Heart left ventricle (tissue), 16 donors: ENCODE measurements at regions not wholly inside any gene's neighbourhood (a gene's known extent, or its start where the extent isn't known, plus 50 kb on each side); places are given as distances from the start of the nearest gene placed in this dataset.

ENCODE experiments used
- ATAC-seq, 4 donors: fragments of 200-7000 bp; cut with Tn5 transposase; one replicate each; pipeline ENCODE4 v1.9.1; 2020 to 2022; ENCODE audit warnings: moderate library complexity in 4 of 4, mild to moderate bottlenecking in 3 of 4, moderate number of reproducible peaks in 1 of 4
- DNase-seq, 5 donors: peaks; one replicate each; pipeline ENCODE4 v3.0.0-alpha.2; 2020
- H3K27ac ChIP-seq, 12 donors: fragments of 200-600 bp; sonication (generic) in 4 of 12; one replicate each; pipeline versions ENCODE4 v1.5.0 to v1.8.0; 2016 to 2022; ENCODE audit warnings: mild to moderate bottlenecking in 2 of 12
- H3K27me3 ChIP-seq, 9 donors: fragments of 200-600 bp; sonication (generic) in 2 of 9; one replicate each; pipeline versions ENCODE4 v1.5.1 to v1.8.0; 2016 to 2022; ENCODE audit warnings: mild to moderate bottlenecking in 3 of 9
- H3K36me3 ChIP-seq, 9 donors: fragments of 200-600 bp; sonication (generic) in 2 of 9; one replicate each; pipeline versions ENCODE4 v1.5.0 to v1.8.0; 2018 to 2022; ENCODE audit warnings: mild to moderate bottlenecking in 2 of 9
- H3K4me1 ChIP-seq, 12 donors: fragments of 200-600 bp; sonication (generic) in 4 of 12; one replicate each; pipeline versions ENCODE4 v1.5.0 to v1.8.0; 2016 to 2022; ENCODE audit warnings: mild to moderate bottlenecking in 3 of 12
- H3K4me3 ChIP-seq, 12 donors: fragments of 200-600 bp; sonication (generic) in 4 of 12; one replicate each; pipeline versions ENCODE4 v1.5.0 to v1.8.0; 2017 to 2022; ENCODE audit warnings: mild to moderate bottlenecking in 9 of 12, moderate library complexity in 4 of 12
- H3K9me3 ChIP-seq, 12 donors: fragments of 200-600 bp; sonication (generic) in 4 of 12; one replicate each; pipeline versions ENCODE4 v1.5.0 to v1.8.0; 2016 to 2022; ENCODE audit warnings: mild to moderate bottlenecking in 1 of 12
- CTCF ChIP-seq, 12 donors: fragments of 200-600 bp; sonication (generic) in 4 of 12; IDR thresholded peaks; one replicate each; pipeline versions ENCODE4 v1.5.0 to v1.8.0; 2018 to 2022; ENCODE audit warnings: antibody characterized with exemption in 12 of 12, mild to moderate bottlenecking in 5 of 12
- POLR2A ChIP-seq, 2 donors: fragments of 450-650 bp; IDR thresholded peaks; one replicate each; pipeline ENCODE4 v1.6.1; 2017; ENCODE audit warnings: antibody characterized with exemption in 2 of 2, mild to moderate bottlenecking in 2 of 2, moderate library complexity in 2 of 2
- WGBS, 4 donors: extraction: QIAGEN DNeasy Blood & Tissue Kit in 2 of 4; methylation state at CpG; one replicate each; pipeline versions ENCODE4 v1.1.5 to v1.1.7; 2013 to 2018; 5-methylcytosine and 5-hydroxymethylcytosine counted together
- intact Hi-C, 10 donors: fragments of 100-400 bp; cut with DNase I; formaldehyde crosslinking; loops; one replicate each; pipeline versions ENCODE4 v1.11.1 to v1.14.2; 2022
- donor health status: ischemic (EF 13 %, LVEDD 7.1; RV severe dilation, severe dysfunction).
- donor health status: healthy with polysubstance abuse.
- donor health status: DM: no; HTN: yes; CAD: no.
- donor health status: DM: no; HTN: no; CAD: no.
- donor health status: ischemic (EF 25% LVEDD 6.9; RV normal size, moderate dysfunction).
- donor health status: ischemic (EF 25% LVEDD 5.7; RV mildly dilated, moderate dysfunction).
- donor health status: healthy.
- donor health status: DM: yes; HTN: yes; CAD: no.
- donor health status: ischemic (EF 35%, LVEDD 5.7; RV mildly dilated, moderate dysfunction).
- donor health status: nonischemic (EF 11% LVEDD 7.7; RV severe dilation, severe dysfunction).
- donor health status: DM: yes; HTN: yes; CAD: no.
- donor health status: PGD.
- donor health status: ischemic (EF 29% LVEDD 5.4; RV normal size, mild dysfunction).
- donor health status: nonischemic (EF 23%, LVEDD 6.1; RV moderate dilation, normal function).

DNA sequence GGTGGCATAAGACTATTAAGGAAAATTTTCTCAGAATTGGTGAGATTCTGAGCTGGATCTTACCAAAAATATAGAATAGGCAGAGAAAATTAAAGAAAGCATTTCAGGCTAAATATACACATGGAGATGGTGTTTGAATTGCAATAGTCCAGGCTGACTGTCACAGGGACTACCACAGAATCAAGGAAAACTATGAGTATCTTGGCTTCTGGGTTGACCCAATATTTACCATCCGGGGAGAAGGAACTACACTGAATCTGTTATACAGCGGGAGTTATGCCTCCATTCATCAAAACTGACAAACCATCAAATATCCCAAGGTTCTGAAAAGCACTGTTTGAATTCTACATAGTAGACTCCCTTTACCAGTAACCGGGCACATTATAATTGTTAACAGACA is 102.2 kb downstream of the TUSC7 start:
- H3K4me1 ChIP-seq, result peaks cover 0 to 3% (median 0%) of the 10 kb centered on the region in 12 donors
- DNase-seq (no peak), ATAC-seq (no peak)
- no peaks in the 10 kb centered on the region for H3K27me3 ChIP-seq
- no peak overlapping the region for H3K4me3 ChIP-seq
- H3K9me3 ChIP-seq, result peaks cover 0 to 9% (median 0%) of the 10 kb centered on the region in 12 donors
- no peak overlapping the region for H3K27ac ChIP-seq
- TF ChIP-seq POLR2A (IDR thresholded peaks at IDR 0.05), result no peak
- intact Hi-C loops, result no loop called here
- 87 to 92% (median 90%) methylated on average over 3 of the region's 3 CpGs for WGBS, 4 donors
- H3K36me3 ChIP-seq, result no peaks in the 10 kb centered on the region

DNA sequence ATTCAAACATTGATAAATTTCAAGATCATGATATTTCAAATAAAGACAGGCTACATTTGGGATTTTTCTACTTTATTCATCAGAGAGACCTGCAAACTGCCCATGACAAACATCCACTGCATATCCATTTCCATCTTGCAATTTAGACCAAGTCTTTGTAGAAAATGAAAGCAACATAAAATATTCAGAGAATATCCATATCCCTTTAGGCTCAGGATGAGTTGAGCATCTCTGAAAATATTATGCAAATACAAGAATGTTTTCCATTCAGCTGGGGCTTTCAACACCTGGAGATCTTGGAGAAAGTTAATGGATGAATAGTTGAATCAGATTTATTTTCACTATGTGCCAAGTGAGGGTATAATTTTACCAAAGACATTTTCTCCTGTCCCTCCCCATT is 103.4 kb downstream of the TUSC7 start:
- peaks cover 0 to 5% (median 0%) of the 10 kb centered on the region in 12 donors for H3K9me3 ChIP-seq
- no peak overlapping the region for H3K27ac ChIP-seq
- intact Hi-C loops, result no loop called here
- H3K4me3 ChIP-seq, result no peak overlapping the region
- no peaks in the 10 kb centered on the region for H3K36me3 ChIP-seq
- no peak for DNase-seq
- ATAC-seq, result no peak
- peaks cover 0 to 3% (median 0%) of the 10 kb centered on the region in 12 donors for H3K4me1 ChIP-seq
- TF ChIP-seq CTCF (IDR thresholded peaks at IDR 0.05) (no peak), POLR2A (IDR thresholded peaks at IDR 0.05) (no peak)
- no peaks in the 10 kb centered on the region for H3K27me3 ChIP-seq

DNA sequence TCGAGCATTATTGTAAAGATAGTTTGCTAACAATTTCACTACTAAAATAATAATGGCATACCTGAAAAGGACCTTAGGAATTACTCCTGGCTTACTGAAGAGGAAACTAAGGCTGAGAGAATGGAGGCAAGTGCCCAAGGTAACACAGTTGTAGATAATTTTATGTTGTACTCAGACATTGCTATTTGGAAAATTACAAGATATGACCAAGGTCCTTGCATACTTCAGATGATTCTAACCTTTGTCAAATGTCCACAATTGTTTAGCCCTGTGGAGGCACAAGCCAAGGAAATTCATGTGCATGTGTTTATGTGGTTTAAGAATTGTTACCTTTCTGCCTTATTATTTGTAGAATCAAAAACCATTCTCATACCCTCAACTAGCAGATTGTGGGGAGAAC is 105.7 kb downstream of the TUSC7 start:
- WGBS, 4 donors, result 61 to 88% (median 80%) methylated on average over 1 of the region's 1 CpG
- no peaks in the 10 kb centered on the region for H3K4me1 ChIP-seq
- no peaks in the 10 kb centered on the region for H3K27me3 ChIP-seq
- H3K9me3 ChIP-seq, result no peaks in the 10 kb centered on the region
- intact Hi-C loops, result no loop called here
- H3K4me3 ChIP-seq, result no peak overlapping the region
- ATAC-seq (no peak), DNase-seq (no peak)
- TF ChIP-seq POLR2A (IDR thresholded peaks at IDR 0.05), result no peak
- no peak for TF ChIP-seq CTCF (IDR thresholded peaks at IDR 0.05)
- no peaks in the 10 kb centered on the region for H3K36me3 ChIP-seq
- no peak overlapping the region for H3K27ac ChIP-seq

- ATAC-seq, result no peak
- Histone ChIP-seq H3K27ac (no peak overlapping the region), H3K4me3 (no peak overlapping the region), H3K36me3 (no peaks in the 10 kb centered on the region), H3K27me3 (no peaks in the 10 kb centered on the region), H3K4me1 (no peaks in the 10 kb centered on the region), H3K9me3 (no peaks in the 10 kb centered on the region)
- no peak for TF ChIP-seq POLR2A (IDR thresholded peaks at IDR 0.05)
- TF ChIP-seq CTCF (IDR thresholded peaks at IDR 0.05), result no peak
- DNase-seq, result no peak
- WGBS, 4 donors, result 54 to 66% (median 56%) methylated on average over 5 of the region's 5 CpGs
- intact Hi-C loops, result no loop called here
Measured at GRCh38 chr3:116815831-116816588, 106.4 kb downstream of the TUSC7 start.

DNA sequence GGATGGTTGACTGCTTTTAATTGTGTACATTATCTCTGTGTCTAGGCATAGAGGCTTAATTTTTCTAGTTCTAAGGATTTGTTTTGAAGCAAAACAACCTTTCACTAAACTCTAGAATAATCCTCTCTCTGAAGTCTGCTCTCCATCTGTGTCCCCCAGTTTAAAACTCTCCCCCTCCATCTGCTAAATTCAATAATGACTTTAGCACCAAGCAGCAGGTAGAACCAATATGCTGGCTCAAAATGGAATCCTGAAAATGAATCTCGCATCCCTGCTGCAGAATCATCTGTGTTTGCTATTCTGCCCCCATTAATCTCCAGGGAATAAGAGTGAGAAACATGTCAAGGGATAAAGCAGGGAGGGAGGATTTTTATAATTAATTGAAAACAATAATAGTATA is 111.8 kb downstream of the TUSC7 start:
- DNase-seq (no peak), ATAC-seq (no peak)
- intact Hi-C loops, result no loop called here
- H3K36me3 ChIP-seq, result no peaks in the 10 kb centered on the region
- H3K9me3 ChIP-seq, result no peaks in the 10 kb centered on the region
- H3K27me3 ChIP-seq, result no peaks in the 10 kb centered on the region
- H3K4me1 ChIP-seq, result no peaks in the 10 kb centered on the region
- H3K4me3 ChIP-seq, result no peak overlapping the region
- WGBS, 4 donors, result 73 to 86% (median 77%) methylated on average over 1 of the region's 1 CpG
- H3K27ac ChIP-seq, result no peak overlapping the region
- TF ChIP-seq CTCF (IDR thresholded peaks at IDR 0.05), result no peak
- TF ChIP-seq POLR2A (IDR thresholded peaks at IDR 0.05), result no peak
